Esophagus muscularis mucosa (tissue), 4 donors: ENCODE measurements at regions not wholly inside any gene's neighbourhood (a gene's known extent, or its start where the extent isn't known, plus 50 kb on each side); places are given as distances from the start of the nearest gene placed in this dataset.
"Not testable (repeated sequence)": the region's sequence is repeated elsewhere in the genome, so short reads cannot be mapped to it uniquely, and the experiment has no call there.

Experiments
- DNase-seq: peaks from one replicate; pipeline ENCODE4 v3.0.0-alpha.2; 2017; ENCODE audit errors: extremely low spot score
- H3K27ac ChIP-seq, 4 donors: fragments of 200-600 bp; sonication (generic); replicated peaks in 1 of 4; 1 replicate in 3 of 4; 2 replicates in 1 of 4; pipeline ENCODE4 v1.5.1; 2016 to 2019; ENCODE audit warnings: mild to moderate bottlenecking in 1 of 4
- H3K27me3 ChIP-seq, 4 donors: fragments of 200-600 bp; sonication (generic); one replicate each; pipeline versions ENCODE4 v1.5.1 to v1.6.0; 2016 to 2019
- H3K36me3 ChIP-seq, 4 donors: fragments of 200-600 bp; sonication (generic); one replicate each; pipeline ENCODE4 v1.5.1; 2016 to 2019
- H3K4me1 ChIP-seq, 4 donors: fragments of 200-600 bp; sonication (generic); one replicate each; pipeline ENCODE4 v1.5.1; 2016 to 2019
- H3K4me3 ChIP-seq, 4 donors: fragments of 200-600 bp; sonication (generic); 1 replicate in 2 of 4; 2 replicates in 2 of 4; pipeline ENCODE4 v1.5.1; 2016 to 2019; ENCODE audit warnings: mild to moderate bottlenecking in 4 of 4, moderate library complexity in 1 of 4
- H3K9me3 ChIP-seq, 4 donors: fragments of 200-600 bp; sonication (generic); 1 replicate in 3 of 4; 2 replicates in 1 of 4; pipeline ENCODE4 v1.5.1; 2016 to 2019
- EP300 ChIP-seq: sonication (generic); formaldehyde crosslinking; IDR thresholded peaks from one replicate; pipeline ENCODE4 v1.6.1; 2017; ENCODE audit warnings: antibody characterized with exemption
- POLR2A ChIP-seq: fragments of 450-650 bp; IDR thresholded peaks from one replicate; pipeline ENCODE4 v1.6.1; 2017; ENCODE audit warnings: antibody characterized with exemption, moderate library complexity, mild to moderate bottlenecking, low read depth
- POLR2AphosphoS5 ChIP-seq, 2 donors: sonication (generic); formaldehyde crosslinking; IDR thresholded peaks; one replicate each; pipeline ENCODE4 v1.6.1; 2017; ENCODE audit warnings: antibody characterized with exemption in 2 of 2
- WGBS: methylation state at CpG from one replicate; pipeline ENCODE4 v1.1.5; 2018; 5-methylcytosine and 5-hydroxymethylcytosine counted together
- intact Hi-C: fragments of 100-400 bp; cut with DNase I; formaldehyde crosslinking; loops from one replicate; pipeline ENCODE4 v1.15.1; 2023
- TF ChIP-seq, protein P1 (sequence below), 3 experiments: fragments of 200-600 bp in 2 of 3; fragments of 450-650 bp in 1 of 3; sonication (generic) in 2 of 3; IDR thresholded peaks; one replicate each; pipeline ENCODE4 v1.5.1; 2017 to 2019; ENCODE audit warnings: antibody characterized with exemption in 3 of 3, mild to moderate bottlenecking in 2 of 3, moderate library complexity in 1 of 3

DNA sequence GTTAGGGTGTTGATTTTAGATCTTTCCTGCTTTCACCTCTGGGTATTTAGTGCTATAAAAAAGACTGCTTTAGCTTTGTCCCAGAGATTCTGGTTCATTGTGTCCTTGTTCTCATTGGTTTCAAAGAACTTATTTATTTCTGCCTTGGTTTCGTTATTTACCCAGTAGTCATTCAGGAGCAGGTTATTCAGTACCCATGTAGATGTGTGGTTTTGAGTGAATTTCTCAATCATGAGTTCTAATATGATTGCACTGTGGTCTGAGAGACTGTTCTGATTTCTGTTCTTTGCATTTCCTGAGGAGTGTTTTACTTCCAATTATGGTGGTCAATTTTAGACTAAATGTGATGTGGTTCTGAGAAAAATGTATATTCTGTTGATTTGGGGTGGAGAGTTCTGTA is 167.1 kb upstream of the KYNU start:
- WGBS, result 76% methylated on average over 1 of the region's 1 CpG
- no peak for DNase-seq
- TF ChIP-seq EP300, result no peak
- TF ChIP-seq POLR2A, result no peak
- TF ChIP-seq, protein P1, sequence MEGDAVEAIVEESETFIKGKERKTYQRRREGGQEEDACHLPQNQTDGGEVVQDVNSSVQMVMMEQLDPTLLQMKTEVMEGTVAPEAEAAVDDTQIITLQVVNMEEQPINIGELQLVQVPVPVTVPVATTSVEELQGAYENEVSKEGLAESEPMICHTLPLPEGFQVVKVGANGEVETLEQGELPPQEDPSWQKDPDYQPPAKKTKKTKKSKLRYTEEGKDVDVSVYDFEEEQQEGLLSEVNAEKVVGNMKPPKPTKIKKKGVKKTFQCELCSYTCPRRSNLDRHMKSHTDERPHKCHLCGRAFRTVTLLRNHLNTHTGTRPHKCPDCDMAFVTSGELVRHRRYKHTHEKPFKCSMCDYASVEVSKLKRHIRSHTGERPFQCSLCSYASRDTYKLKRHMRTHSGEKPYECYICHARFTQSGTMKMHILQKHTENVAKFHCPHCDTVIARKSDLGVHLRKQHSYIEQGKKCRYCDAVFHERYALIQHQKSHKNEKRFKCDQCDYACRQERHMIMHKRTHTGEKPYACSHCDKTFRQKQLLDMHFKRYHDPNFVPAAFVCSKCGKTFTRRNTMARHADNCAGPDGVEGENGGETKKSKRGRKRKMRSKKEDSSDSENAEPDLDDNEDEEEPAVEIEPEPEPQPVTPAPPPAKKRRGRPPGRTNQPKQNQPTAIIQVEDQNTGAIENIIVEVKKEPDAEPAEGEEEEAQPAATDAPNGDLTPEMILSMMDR (IDR thresholded peaks at IDR 0.05), result no peak
- no peak for TF ChIP-seq POLR2AphosphoS5 (IDR thresholded peaks at IDR 0.05)

DNA sequence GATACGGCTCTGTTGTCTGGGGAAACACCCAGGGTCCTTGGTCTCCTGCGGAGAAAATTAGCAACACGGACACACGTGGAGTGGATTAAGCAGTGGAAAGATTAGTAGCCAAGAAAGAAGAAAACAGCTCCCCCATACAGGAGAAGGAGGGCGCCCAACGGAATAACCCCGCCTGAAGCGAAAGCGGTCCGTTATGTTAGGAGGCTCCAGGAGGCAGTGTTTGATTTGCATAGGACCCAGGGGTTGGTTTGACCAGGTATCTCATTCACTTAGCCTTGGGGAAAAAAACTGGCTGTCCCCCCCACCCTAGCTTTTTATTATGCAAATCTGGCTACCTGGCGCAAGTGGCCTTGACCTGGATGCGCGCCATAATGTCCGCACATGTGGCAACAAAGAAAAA is 170.1 kb upstream of the KYNU start:
- H3K27me3 ChIP-seq, result no peaks in the 10 kb centered on the region
- 96% methylated on average over 14 of the region's 14 CpGs for WGBS
- H3K4me1 ChIP-seq, result no peaks in the 10 kb centered on the region
- TF ChIP-seq POLR2A, result no peak
- TF ChIP-seq EP300, result no peak
- no peak for TF ChIP-seq POLR2AphosphoS5 (IDR thresholded peaks at IDR 0.05)
- TF ChIP-seq, protein P1 (IDR thresholded peaks at IDR 0.05), result no peak
- H3K36me3 ChIP-seq, result no peaks in the 10 kb centered on the region
- H3K4me3 ChIP-seq, result no peak overlapping the region
- H3K9me3 ChIP-seq, result no peaks in the 10 kb centered on the region
- intact Hi-C loops, result no loop called here
- no peak overlapping the region for H3K27ac ChIP-seq
- no peak for DNase-seq

More for the DNA sequence above, 167.1 kb upstream of the KYNU start:
- Histone ChIP-seq H3K27ac (no peak overlapping the region), H3K9me3 (no peaks in the 10 kb centered on the region), H3K27me3 (no peaks in the 10 kb centered on the region), H3K4me3 (no peak overlapping the region), H3K4me1 (no peaks in the 10 kb centered on the region), H3K36me3 (no peaks in the 10 kb centered on the region)
- intact Hi-C loops, result no loop called here

DNA sequence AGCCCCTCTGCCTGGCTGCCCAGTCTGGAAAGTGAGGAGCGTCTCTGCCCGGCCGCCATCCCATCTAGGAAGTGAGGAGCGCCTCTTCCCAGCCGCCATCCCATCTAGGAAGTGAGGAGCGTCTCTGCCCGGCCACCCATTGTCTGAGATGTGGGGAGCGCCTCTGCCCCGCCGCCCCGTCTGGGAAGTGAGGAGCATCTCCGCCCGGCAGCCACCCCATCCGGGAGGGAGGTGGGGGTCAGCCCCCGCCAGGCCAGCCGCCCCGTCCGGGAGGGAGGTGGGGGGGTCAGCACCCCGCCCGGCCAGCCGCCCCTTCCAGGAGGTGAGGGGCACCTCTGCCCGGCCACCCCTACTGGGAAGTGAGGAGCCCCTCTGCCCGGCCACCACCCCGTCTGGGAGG is 175.1 kb upstream of the KYNU start:
- H3K27me3 ChIP-seq, DNase-seq, H3K9me3 ChIP-seq, H3K4me3 ChIP-seq, H3K4me1 ChIP-seq, intact Hi-C loops, H3K36me3 ChIP-seq, H3K27ac ChIP-seq: not testable (repeated sequence)
- WGBS, result 93% methylated on average over 11 of the region's 24 CpGs

DNA sequence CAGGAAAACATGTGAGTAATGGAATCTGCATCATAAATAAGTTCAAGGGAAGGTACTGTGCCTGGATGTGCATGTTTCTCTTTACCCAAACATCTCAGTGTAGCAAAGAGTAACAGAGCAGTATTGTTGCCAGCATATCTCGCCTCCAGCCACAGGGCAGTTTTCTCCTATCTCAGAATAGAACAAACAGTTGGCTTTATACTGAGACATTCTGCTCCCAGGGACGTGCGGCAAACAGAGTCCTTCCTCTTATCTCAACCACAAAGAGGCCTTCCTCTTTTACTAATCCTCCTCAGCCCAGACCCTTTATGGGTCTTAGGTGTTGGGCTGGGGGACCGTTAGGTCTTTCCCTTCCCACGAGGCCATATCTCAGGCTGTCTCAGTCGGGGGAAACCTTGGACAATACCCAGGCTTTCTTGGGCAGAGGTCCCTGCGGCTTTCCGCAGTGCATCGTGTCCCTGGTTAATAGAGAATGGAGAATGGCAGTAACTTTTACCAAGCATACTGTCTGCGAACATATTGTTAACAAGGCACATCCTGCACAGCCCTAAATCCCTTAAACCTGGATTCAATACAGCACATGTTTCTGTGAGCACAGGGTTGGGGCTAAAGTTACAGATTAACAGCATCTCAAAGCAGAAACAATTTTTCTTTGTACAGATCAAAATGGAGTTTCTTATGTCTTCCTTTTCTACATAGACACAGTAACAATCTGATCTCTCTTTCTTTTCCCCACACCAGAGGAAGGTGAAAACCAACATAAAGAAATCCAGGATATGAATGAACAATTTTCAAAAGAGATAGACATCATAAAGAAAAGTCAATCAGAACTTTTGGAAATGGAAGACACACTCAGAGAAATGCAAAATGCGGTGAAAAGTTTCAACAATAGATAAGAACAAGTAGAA is 181.9 kb upstream of the KYNU start:
- intact Hi-C loops, H3K36me3 ChIP-seq, H3K4me3 ChIP-seq, H3K4me1 ChIP-seq, H3K9me3 ChIP-seq, H3K27me3 ChIP-seq, H3K27ac ChIP-seq, DNase-seq: not testable (repeated sequence)
- 67% methylated on average over 11 of the region's 11 CpGs for WGBS

DNA sequence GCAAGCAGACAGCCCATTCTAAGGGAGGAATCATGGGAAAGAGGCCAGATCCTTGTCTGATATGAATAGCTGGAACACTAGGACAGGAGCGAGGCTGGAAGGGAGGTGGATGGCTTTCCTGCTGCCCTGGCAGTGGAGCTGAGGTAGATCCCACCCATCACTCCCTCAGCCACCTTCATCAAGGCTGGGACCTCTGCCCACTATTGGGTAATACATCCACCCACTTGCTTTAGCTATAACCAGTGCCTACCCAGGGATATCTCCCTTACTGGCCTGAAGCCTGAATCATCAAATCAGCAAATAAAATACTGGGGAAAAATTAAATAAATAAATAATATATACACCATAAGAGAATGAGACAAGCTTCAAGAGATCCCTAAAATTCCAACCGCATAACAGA is 183.2 kb upstream of the KYNU start:
- 100% methylated on average over 2 of the region's 2 CpGs for WGBS

More for the DNA sequence above, 183.2 kb upstream of the KYNU start:
- Histone ChIP-seq H3K27me3 (no peaks in the 10 kb centered on the region), H3K9me3 (no peaks in the 10 kb centered on the region), H3K4me3 (no peak overlapping the region), H3K36me3 (no peaks in the 10 kb centered on the region), H3K4me1 (no peaks in the 10 kb centered on the region), H3K27ac (no peak overlapping the region)
- no peak for TF ChIP-seq POLR2AphosphoS5 (IDR thresholded peaks at IDR 0.05)
- TF ChIP-seq, protein P1 (IDR thresholded peaks at IDR 0.05), result no peak
- no peak for TF ChIP-seq POLR2A
- TF ChIP-seq EP300, result no peak
- DNase-seq, result no peak
- intact Hi-C loops, result no loop called here
